OCI-LY7 (cell line): ENCODE measurements at regions not wholly inside any gene's neighbourhood (a gene's known extent, or its start where the extent isn't known, plus 50 kb on each side); places are given as distances from the start of the nearest gene placed in this dataset.

ENCODE experiments used
- BruUV-seq: library from RNA; stranded (reverse); fragments of 400-500 nt; replicated peaks from 2 replicates; lab custom pipeline; 2021; lab: Mats Ljungman, UMichigan
- CTCF ChIA-PET: fragments of 300-600 bp; sonication (Branson Sonifier 250); formaldehyde crosslinking; loops from one replicate; lab custom pipeline; 2022; ENCODE audit warnings: antibody characterized with exemption; ENCODE audit not compliant: unreplicated experiment; lab: Charles Lee
- POLR2A ChIA-PET: fragments of 300-600 bp; sonication (Branson Sonifier 250); formaldehyde crosslinking; loops from one replicate; lab custom pipeline; 2022; ENCODE audit warnings: antibody characterized with exemption; lab: Charles Lee
- DNase-seq: peaks from one replicate; pipeline ENCODE4 v3.0.0-alpha.2; 2015; ENCODE audit warnings: low spot score
- H2AFZ ChIP-seq: fragments of 200-600 bp; sonication (generic), shearing (Covaris generic); 2 replicates; pipeline ENCODE4 v1.6.1; 2014; ENCODE audit warnings: mild to moderate bottlenecking, antibody characterized with exemption, low read length, moderate library complexity
- H3K27ac ChIP-seq: fragments of 200-600 bp; sonication (generic); 2 replicates; pipeline ENCODE4 v1.5.1; 2014; ENCODE audit warnings: mixed run types, low read depth, mild to moderate bottlenecking, moderate library complexity, low read length, inconsistent platforms; ENCODE audit not compliant: poor library complexity, severe bottlenecking
- H3K36me3 ChIP-seq: fragments of 200-600 bp; sonication (generic); 2 replicates; pipeline ENCODE4 v1.6.1; 2014; ENCODE audit warnings: mild to moderate bottlenecking, antibody characterized with exemption, low read length, moderate library complexity, mixed read lengths; ENCODE audit not compliant: insufficient read depth
- H3K4me1 ChIP-seq: fragments of 200-600 bp; sonication (generic); 2 replicates; pipeline ENCODE4 v1.5.1; 2014; ENCODE audit warnings: mild to moderate bottlenecking, low read length; ENCODE audit not compliant: insufficient read depth, poor library complexity, severe bottlenecking
- H3K4me2 ChIP-seq: fragments of 200-600 bp; sonication (generic); 2 replicates; pipeline ENCODE4 v1.6.1; 2014; ENCODE audit warnings: mild to moderate bottlenecking, low read length
- H3K4me3 ChIP-seq: fragments of 200-600 bp; sonication (generic); 2 replicates; pipeline ENCODE4 v1.5.1; 2014; ENCODE audit warnings: mild to moderate bottlenecking, low read depth, low read length; ENCODE audit not compliant: poor library complexity, severe bottlenecking
- H3K79me2 ChIP-seq: fragments of 200-600 bp; sonication (generic); 2 replicates; pipeline ENCODE4 v1.6.1; 2016; ENCODE audit warnings: low read depth, mild to moderate bottlenecking, low read length, moderate library complexity, mixed read lengths; ENCODE audit not compliant: insufficient read depth
- H3K9me2 ChIP-seq: fragments of 200-600 bp; sonication (generic); 2 replicates; pipeline ENCODE4 v1.6.1; 2016; ENCODE audit warnings: mild to moderate bottlenecking, low read length, mixed read lengths; ENCODE audit not compliant: insufficient read depth
- H3K9me3 ChIP-seq: fragments of 200-600 bp; sonication (generic); 2 replicates; pipeline ENCODE4 v1.6.1; 2014; ENCODE audit warnings: mild to moderate bottlenecking, mixed run types, low read length, mixed read lengths
- H4K20me1 ChIP-seq: fragments of 200-600 bp; sonication (generic); 2 replicates; pipeline ENCODE4 v1.6.1; 2014; ENCODE audit warnings: mild to moderate bottlenecking, antibody characterized with exemption, low read length, moderate library complexity, mixed read lengths; ENCODE audit not compliant: insufficient read depth
- CTCF ChIP-seq: fragments of 200-600 bp; sonication (generic); conservative IDR thresholded peaks from 2 replicates; pipeline ENCODE4 v1.5.1; 2014; ENCODE audit warnings: mild to moderate bottlenecking, antibody characterized with exemption, low read length, moderate library complexity, mixed read lengths
- EZH2phosphoT487 ChIP-seq: fragments of 200-600 bp; sonication (generic); IDR thresholded peaks from 2 replicates; pipeline ENCODE4 v1.6.1; 2018; ENCODE audit warnings: low read depth, borderline replicate concordance, mild to moderate bottlenecking, mixed run types, antibody characterized with exemption, low read length, moderate library complexity, mixed read lengths
- intact Hi-C: fragments of 100-400 bp; cut with micrococcal nuclease; formaldehyde crosslinking; loops from one replicate; pipeline ENCODE4 v1.10.0; 2022; ENCODE audit not compliant: unreplicated experiment

- CTCF ChIA-PET: no interaction called here
- Histone ChIP-seq H3K36me3 (no peaks in the 10 kb centered on the region), H3K27ac (no peak overlapping the region), H3K4me1 (no peaks in the 10 kb centered on the region), H2AFZ (no peak overlapping the region), H3K4me2 (no peak overlapping the region), H3K4me3 (no peak overlapping the region), H3K9me3 (no peaks in the 10 kb centered on the region), H4K20me1 (no peaks in the 10 kb centered on the region), H3K79me2 (no peaks in the 10 kb centered on the region), H3K9me2 (no peaks in the 10 kb centered on the region)
- BruUV-seq: no TSS peak
- DNase-seq: no peak
- intact Hi-C loops: no loop called here
- TF ChIP-seq CTCF (no peak), EZH2phosphoT487 (no peak)
- POLR2A ChIA-PET: no interaction called here
Measured at GRCh38 chr18:73668051-73668450, 479.6 kb downstream of the FBXO15 start.

- no peak overlapping the region for H3K4me3 ChIP-seq
- no peaks in the 10 kb centered on the region for H3K9me3 ChIP-seq
- H3K79me2 ChIP-seq: no peaks in the 10 kb centered on the region
- no peaks in the 10 kb centered on the region for H3K9me2 ChIP-seq
- no peak overlapping the region for H3K4me2 ChIP-seq
- BruUV-seq: no TSS peak
- no peaks in the 10 kb centered on the region for H3K4me1 ChIP-seq
- CTCF ChIA-PET: no interaction called here
- no peak overlapping the region for H2AFZ ChIP-seq
- TF ChIP-seq EZH2phosphoT487 (no peak), CTCF (no peak)
- no peaks in the 10 kb centered on the region for H4K20me1 ChIP-seq
- POLR2A ChIA-PET: no interaction called here
- no peak for DNase-seq
- no peaks in the 10 kb centered on the region for H3K36me3 ChIP-seq
- H3K27ac ChIP-seq: no peak overlapping the region
- intact Hi-C loops: no loop called here
Measured at GRCh38 chr18:73666772-73667171, 480.9 kb downstream of the FBXO15 start.

GRCh38 chr18:73664896-73665295 lies 482.7 kb downstream of the FBXO15 start:
- TF ChIP-seq EZH2phosphoT487 (no peak), CTCF (no peak)
- Histone ChIP-seq H3K4me3 (no peak overlapping the region), H3K4me2 (no peak overlapping the region), H3K4me1 (no peaks in the 10 kb centered on the region), H3K79me2 (no peaks in the 10 kb centered on the region), H4K20me1 (no peaks in the 10 kb centered on the region), H3K9me2 (no peaks in the 10 kb centered on the region), H2AFZ (no peak overlapping the region), H3K36me3 (no peaks in the 10 kb centered on the region), H3K27ac (no peak overlapping the region), H3K9me3 (no peaks in the 10 kb centered on the region)
- intact Hi-C loops: no loop called here
- POLR2A ChIA-PET: no interaction called here
- no TSS peak for BruUV-seq
- CTCF ChIA-PET: no interaction called here
- DNase-seq: no peak
